LNCaP clone FGC (cell line): ENCODE measurements at regions not wholly inside any gene's neighbourhood (a gene's known extent, or its start where the extent isn't known, plus 50 kb on each side); places are given as distances from the start of the nearest gene placed in this dataset.
A peak's percentile ranks its signal among the peaks of the same experiment; 100 is the strongest.

Experiments
- DNase-seq: peaks from one replicate; pipeline ENCODE4 v3.0.0-alpha.2; 2011; ENCODE audit warnings: low read depth
- H3K4me3 ChIP-seq: 2 replicates; pipeline ENCODE4 v1.5.1; 2011; ENCODE audit warnings: mild to moderate bottlenecking, low read depth, low read length, control low read depth
- TF ChIP-seq, protein P1 (sequence below): IDR thresholded peaks from 2 replicates; pipeline ENCODE4 v1.5.1; 2012; ENCODE audit warnings: mild to moderate bottlenecking; ENCODE audit not compliant: control insufficient read depth, insufficient read depth; ENCODE audit errors: extremely low read depth

DNA sequence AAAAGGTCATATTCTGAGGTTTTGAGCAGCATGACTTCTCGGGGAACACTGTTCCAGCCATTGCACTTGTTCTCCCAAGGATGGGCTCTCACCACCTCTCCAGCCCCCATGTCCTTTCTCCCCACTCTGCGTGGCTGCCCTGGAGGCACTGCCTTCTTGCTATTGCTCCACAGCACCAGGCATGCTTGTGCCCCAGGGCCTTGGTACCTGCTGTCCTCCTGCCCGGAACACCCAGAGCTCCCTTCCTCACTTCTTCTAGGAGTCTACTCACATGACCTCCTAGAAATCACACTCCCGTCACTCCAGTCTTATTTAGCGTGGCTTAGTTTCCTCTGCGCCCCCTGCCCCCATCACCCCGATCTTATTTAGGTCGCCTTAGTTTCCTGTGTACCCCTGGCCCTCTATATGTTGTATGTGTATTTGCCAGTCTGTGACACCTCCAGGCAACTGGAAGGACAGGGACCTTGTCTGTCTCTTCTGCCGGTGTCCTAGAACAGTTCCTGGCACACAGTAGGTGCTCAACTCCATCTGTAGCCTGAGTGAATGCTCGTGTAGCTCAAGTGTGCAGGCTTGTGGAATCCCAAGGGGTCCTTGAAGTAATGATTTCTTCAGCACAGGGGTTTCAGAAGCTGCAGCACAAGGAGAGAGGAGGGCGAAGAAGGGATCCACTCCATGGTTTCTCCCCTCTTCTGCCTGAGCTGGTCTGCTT lies 208.6 kb upstream of the CIBAR2 start:
- TF ChIP-seq, protein P1, sequence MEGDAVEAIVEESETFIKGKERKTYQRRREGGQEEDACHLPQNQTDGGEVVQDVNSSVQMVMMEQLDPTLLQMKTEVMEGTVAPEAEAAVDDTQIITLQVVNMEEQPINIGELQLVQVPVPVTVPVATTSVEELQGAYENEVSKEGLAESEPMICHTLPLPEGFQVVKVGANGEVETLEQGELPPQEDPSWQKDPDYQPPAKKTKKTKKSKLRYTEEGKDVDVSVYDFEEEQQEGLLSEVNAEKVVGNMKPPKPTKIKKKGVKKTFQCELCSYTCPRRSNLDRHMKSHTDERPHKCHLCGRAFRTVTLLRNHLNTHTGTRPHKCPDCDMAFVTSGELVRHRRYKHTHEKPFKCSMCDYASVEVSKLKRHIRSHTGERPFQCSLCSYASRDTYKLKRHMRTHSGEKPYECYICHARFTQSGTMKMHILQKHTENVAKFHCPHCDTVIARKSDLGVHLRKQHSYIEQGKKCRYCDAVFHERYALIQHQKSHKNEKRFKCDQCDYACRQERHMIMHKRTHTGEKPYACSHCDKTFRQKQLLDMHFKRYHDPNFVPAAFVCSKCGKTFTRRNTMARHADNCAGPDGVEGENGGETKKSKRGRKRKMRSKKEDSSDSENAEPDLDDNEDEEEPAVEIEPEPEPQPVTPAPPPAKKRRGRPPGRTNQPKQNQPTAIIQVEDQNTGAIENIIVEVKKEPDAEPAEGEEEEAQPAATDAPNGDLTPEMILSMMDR, result no peak
- no peak overlapping the region for H3K4me3 ChIP-seq
- no peak for DNase-seq

DNA sequence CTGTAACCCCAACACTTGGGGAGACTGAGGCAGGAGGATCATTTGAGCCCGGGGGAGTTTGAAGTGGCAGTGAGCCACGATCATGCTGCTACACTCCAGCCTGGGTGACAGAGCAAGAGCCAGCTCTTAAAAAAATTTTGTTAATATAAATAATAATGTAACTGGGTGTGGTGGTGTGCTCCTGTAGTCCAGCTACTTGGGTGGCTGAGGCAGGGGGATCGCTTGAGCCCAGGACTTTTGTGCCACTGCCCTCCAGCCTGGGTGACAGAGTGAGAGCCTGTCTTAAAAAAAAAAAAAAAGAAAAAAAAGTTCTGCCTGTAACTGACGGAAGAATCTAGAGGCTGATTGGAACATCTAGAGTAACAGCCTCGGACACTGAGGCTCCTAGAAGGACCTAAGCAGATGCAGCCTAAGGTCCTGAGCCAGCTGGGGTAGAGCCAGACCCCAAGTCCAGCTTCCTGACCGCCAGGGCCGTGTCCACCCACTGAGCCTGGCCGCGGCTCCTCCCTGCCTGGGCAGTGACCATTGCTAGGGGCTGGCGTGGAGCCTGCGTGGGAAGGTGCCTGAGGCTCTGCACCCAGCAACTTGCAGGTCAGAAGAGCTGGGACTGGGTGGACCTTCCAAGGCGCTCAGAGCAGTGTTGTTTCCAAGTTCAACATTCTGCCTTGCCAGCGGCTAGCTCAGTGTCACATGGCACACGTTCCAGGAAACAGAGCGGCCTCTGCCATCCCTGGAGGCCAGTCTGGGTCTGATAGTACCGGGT lies 209.4 kb upstream of the CIBAR2 start:
- no peak overlapping the region for H3K4me3 ChIP-seq

DNA sequence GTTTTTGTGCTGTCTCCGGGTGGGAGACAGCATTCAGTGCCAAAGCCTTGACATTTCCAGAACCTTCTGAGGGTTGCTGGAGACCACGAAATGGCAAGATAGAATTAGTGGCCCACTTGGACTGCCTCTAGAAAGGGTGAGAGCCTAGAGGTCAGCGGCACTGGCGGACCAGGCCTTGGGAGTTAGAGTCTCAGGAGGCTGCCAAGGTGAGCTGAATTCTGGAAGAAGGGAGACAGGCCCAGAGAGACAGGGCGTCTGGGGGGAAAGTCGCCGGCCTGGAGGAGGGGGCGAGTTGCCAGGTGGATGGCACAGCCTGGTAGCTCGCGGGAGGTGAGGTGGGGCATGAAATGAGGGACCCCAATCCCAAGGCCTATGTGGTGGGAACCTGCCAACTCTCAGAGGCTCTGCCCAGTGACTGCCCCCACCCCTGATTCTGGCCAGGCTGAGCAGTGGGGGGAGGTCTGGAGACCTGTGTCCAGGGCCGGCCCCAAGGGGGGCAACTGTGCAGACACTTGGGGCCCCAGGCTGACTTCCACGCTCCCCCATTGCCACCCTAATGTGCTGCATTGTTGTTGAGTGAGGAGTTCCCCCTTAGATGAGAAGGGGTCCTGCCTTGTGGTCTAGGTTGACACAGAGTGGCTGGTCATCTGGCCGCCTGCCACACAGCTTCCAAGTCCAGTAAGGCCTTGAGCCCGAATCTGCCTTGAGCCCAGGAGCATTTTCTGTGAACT lies 211.1 kb upstream of the CIBAR2 start:
- no peak for DNase-seq
- TF ChIP-seq, protein P1, result no peak
- H3K4me3 ChIP-seq, result no peak overlapping the region

More for the DNA sequence above, 209.4 kb upstream of the CIBAR2 start:
- DNase-seq, result peak; percentile 98
- TF ChIP-seq, protein P1, result no peak

DNA sequence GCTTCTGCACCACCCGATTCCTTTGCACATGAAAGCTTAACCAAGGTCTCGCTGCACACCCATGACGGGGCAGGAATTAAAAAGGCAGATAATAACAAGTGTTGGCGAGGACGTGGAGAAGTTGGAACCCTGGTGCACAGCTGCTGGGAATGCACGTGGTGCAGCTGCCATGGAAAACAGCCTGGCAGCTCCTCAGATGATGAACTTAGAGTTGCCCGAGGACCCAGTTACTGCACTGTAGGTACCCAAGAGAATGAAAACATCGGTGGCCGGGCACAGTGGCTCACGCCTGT lies 211.6 kb upstream of the CIBAR2 start:
- no peak for DNase-seq
- H3K4me3 ChIP-seq, result no peak overlapping the region
- TF ChIP-seq, protein P1, result no peak

DNA sequence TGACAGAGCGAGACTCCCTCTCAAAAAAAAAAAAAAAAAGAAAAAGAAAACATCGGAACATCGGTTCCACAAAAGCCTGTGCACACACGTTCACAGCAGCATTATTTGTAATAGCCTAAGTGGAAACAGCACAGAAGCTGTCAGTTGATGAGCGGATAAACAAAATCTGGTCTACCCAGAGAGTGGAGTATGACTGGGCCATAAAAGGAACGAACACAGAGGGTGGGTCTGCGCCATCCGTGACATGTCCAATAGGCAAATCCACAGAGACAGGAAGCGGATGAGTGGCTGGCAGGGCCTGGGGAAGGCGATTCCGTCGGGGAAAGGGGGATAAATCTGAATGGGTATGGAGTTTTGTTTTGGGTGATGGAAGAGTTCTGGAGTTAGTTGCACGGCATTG lies 212.2 kb upstream of the CIBAR2 start:
- TF ChIP-seq, protein P1, result no peak
- no peak overlapping the region for H3K4me3 ChIP-seq
- no peak for DNase-seq

DNA sequence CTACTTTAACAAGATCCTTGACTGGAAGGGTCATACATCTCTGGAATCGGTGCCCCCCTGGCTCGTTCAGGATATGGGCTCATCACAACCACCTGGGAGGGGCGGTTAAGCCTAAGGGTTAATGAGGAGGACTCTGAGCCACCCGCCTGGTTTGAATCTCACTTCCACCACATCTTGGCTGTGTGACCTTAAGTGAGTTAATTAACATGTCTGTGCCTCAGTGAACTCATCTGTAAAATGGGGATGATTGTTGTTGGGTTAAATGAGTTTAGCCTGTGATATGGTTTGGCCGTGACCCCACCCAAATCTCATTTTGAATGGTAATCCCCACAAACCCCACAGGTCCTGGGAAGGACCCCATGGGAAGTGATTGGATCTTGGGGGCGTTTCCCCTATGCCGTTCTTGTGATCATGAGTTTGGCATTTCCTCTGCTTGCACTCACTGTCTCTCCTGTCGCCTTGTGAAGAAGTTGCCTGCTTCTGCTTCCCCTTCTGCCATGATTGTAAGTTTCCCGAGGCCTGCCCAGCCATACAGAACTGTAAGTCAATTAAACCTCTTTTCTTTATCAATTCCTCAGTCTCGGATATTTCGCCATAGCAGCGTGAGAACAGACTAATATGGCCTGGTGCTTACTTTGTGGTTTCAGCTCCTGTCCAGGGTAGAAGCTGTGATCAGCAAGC lies 214.0 kb upstream of the CIBAR2 start:
- H3K4me3 ChIP-seq, result no peak overlapping the region
- no peak for DNase-seq
- TF ChIP-seq, protein P1, result no peak
